ENCODE measurements at regions not wholly inside any gene's neighbourhood (a gene's known extent, or its start where the extent isn't known, plus 50 kb on each side); places are given as distances from the start of the nearest gene placed in this dataset.

DNA sequence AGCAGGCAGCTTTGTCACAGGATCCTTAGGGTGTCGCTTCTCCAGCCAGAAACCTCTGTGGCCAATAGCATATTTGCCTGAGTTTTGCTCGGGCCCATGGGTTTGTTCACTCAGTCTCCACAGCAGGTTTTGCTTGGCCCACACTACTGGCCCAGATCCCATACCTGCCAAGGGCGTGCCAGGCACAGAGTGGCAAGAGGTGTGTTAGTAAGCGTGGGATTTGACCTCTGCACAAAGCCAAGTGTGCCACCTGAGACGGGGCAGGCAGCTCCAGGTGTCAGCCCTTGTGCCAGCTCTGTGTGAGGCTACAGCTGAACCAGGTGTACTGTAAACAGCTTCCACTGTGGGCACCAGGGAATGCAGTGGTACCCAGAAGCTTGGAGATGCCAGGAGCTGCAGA is 2003.0 kb downstream of the C4orf33 start:
- TF ChIP-seq, protein P1, sequence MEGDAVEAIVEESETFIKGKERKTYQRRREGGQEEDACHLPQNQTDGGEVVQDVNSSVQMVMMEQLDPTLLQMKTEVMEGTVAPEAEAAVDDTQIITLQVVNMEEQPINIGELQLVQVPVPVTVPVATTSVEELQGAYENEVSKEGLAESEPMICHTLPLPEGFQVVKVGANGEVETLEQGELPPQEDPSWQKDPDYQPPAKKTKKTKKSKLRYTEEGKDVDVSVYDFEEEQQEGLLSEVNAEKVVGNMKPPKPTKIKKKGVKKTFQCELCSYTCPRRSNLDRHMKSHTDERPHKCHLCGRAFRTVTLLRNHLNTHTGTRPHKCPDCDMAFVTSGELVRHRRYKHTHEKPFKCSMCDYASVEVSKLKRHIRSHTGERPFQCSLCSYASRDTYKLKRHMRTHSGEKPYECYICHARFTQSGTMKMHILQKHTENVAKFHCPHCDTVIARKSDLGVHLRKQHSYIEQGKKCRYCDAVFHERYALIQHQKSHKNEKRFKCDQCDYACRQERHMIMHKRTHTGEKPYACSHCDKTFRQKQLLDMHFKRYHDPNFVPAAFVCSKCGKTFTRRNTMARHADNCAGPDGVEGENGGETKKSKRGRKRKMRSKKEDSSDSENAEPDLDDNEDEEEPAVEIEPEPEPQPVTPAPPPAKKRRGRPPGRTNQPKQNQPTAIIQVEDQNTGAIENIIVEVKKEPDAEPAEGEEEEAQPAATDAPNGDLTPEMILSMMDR (IDR thresholded peaks at IDR 0.05; ENCODE audit: insufficient read depth, low read depth, low read length) = no peak
- no peaks in the 10 kb centered on the region for H3K36me3 ChIP-seq (ENCODE audit: control insufficient read depth, insufficient read depth, low read length)
- ChIA-PET CTCF (no interaction called here), POLR2A (no interaction called here)
- no peaks in the 10 kb centered on the region for H3K27me3 ChIP-seq (ENCODE audit: control insufficient read depth, insufficient read depth, low read length)
- no peak overlapping the region for H3K4me3 ChIP-seq (ENCODE audit: low read depth, low read length)
- DNase-seq (ENCODE audit: low read depth) = no peak

GRCh38 chr4:131113273-131113672 is 2017.3 kb downstream of the C4orf33 start:
- CTCF ChIA-PET = no interaction called here
- DNase-seq (ENCODE audit: low read depth) = no peak
- POLR2A ChIA-PET = no interaction called here
- TF ChIP-seq, protein P1 (IDR thresholded peaks at IDR 0.05; ENCODE audit: insufficient read depth, low read depth, low read length) = no peak
- Histone ChIP-seq H3K36me3 (ENCODE audit: control insufficient read depth, insufficient read depth, low read length) (no peaks in the 10 kb centered on the region), H3K27me3 (ENCODE audit: control insufficient read depth, insufficient read depth, low read length) (no peaks in the 10 kb centered on the region), H3K4me3 (ENCODE audit: low read depth, low read length) (no peak overlapping the region)

DNA sequence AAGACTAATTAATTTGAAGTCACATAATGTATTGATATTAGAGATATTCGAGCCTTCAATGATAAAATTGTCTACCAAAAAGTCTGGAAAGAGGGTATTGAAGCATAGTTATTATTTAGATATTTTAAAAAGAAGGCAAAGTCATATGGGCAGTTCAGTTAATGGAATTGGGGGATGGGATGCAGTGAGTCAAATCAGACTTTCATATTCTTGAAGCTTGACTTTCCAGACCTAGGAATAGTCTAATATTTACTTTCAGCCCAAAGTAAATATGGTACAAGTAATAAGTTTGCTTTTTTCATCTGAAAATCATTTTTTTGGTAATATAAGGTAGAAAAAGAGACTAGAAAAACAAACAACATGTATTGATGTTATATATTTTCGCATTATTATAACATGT is 2017.8 kb downstream of the C4orf33 start:
- H3K4me3 ChIP-seq (ENCODE audit: low read depth, low read length) = no peak overlapping the region
- no peak for DNase-seq (ENCODE audit: low read depth)
- TF ChIP-seq, protein P1 (IDR thresholded peaks at IDR 0.05; ENCODE audit: insufficient read depth, low read depth, low read length) = no peak
- H3K36me3 ChIP-seq (ENCODE audit: control insufficient read depth, insufficient read depth, low read length) = no peaks in the 10 kb centered on the region
- CTCF ChIA-PET = no interaction called here
- POLR2A ChIA-PET = no interaction called here
- no peaks in the 10 kb centered on the region for H3K27me3 ChIP-seq (ENCODE audit: control insufficient read depth, insufficient read depth, low read length)

DNA sequence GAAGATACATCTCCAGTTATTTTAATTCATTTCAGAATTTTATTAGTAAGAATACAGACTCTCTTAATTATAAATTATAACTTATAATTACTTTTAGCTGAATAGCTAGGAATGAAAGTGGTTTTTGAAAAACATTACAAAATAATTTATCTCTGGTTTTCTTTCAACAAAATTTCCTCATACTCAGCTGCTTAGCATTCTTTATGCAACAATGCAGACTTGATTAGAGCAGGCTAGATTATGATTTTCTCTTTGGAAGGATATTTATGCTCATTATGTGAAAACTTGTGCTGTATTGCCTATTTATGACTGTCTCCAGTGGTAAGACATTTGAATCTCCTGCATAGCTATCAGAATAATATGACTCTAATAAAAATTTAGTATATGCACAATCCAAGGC is 2023.7 kb downstream of the C4orf33 start:
- Histone ChIP-seq H3K36me3 (ENCODE audit: control insufficient read depth, insufficient read depth, low read length) (no peaks in the 10 kb centered on the region), H3K27me3 (ENCODE audit: control insufficient read depth, insufficient read depth, low read length) (no peaks in the 10 kb centered on the region), H3K4me3 (ENCODE audit: low read depth, low read length) (no peak overlapping the region)
- no peak for DNase-seq (ENCODE audit: low read depth)
- TF ChIP-seq, protein P1 (IDR thresholded peaks at IDR 0.05; ENCODE audit: insufficient read depth, low read depth, low read length) = no peak
- CTCF ChIA-PET = no interaction called here
- POLR2A ChIA-PET = no interaction called here

DNA sequence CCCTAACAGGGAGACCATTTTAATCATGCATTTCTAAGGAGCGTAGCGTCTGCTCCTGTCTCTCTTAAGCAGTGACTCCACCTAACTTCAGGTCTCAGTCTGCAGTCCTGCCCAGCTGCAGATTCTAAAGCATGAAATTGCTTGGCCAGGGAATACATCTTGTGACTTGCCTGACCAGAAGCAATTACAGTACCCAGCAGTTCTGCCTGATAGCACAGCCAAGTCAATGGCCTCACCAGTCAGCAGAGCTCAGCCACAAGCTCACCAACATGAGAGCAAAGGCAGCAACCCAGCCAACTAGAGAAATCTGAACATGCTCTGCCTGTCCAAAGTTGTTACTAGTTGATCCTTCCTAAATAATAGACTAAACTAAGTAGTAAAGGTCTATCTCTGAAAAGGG is 2011.9 kb upstream of the PCDH10 start:
- TF ChIP-seq, protein P1 (IDR thresholded peaks at IDR 0.05; ENCODE audit: insufficient read depth, low read depth, low read length) = no peak
- POLR2A ChIA-PET = no interaction called here
- no peak overlapping the region for H3K4me3 ChIP-seq (ENCODE audit: low read depth, low read length)
- CTCF ChIA-PET = interaction anchor here (0.6 kb wide), 1 partner anchor 1137 kb away, joined by 3 read pairs; no protein-coding TSS in a partner anchor
- no peaks in the 10 kb centered on the region for H3K36me3 ChIP-seq (ENCODE audit: control insufficient read depth, insufficient read depth, low read length)
- DNase-seq (ENCODE audit: low read depth) = no peak
- no peaks in the 10 kb centered on the region for H3K27me3 ChIP-seq (ENCODE audit: control insufficient read depth, insufficient read depth, low read length)
